Panc1 (cell line): ENCODE measurements at regions not wholly inside any gene's neighbourhood (a gene's known extent, or its start where the extent isn't known, plus 50 kb on each side); places are given as distances from the start of the nearest gene placed in this dataset.

Experiments
- CTCF ChIP-seq: fragments of 450-650 bp; IDR thresholded peaks from 2 replicates; pipeline ENCODE4 v1.5.1; 2017; ENCODE audit warnings: mild to moderate bottlenecking
- POLR2AphosphoS5 ChIP-seq: IDR thresholded peaks from 2 replicates; pipeline ENCODE4 v1.6.1; 2012; ENCODE audit warnings: mild to moderate bottlenecking, low read depth, low read length, moderate library complexity
- REST ChIP-seq, 2 experiments: IDR thresholded peaks; 2 replicates each; pipeline ENCODE4 v1.6.1; 2011 to 2012; ENCODE audit warnings: low read depth in 2 of 2, control low read depth in 1 of 2, low read length in 1 of 2, mild to moderate bottlenecking in 1 of 2, moderate library complexity in 1 of 2; ENCODE audit not compliant: insufficient read depth in 1 of 2

GRCh38 chr6:122548820-122549219 lies 61.4 kb upstream of the PKIB start:
- TF ChIP-seq CTCF (no peak), POLR2AphosphoS5 (no peak), REST (IDR thresholded peaks at IDR 0.05; ENCODE audit: insufficient read depth in 1 of 2, low read depth in 2 of 2, low read length in 1 of 2) (no peak)
